Brain microvascular endothelial cell (primary cell): ENCODE measurements at regions not wholly inside any gene's neighbourhood (a gene's known extent, or its start where the extent isn't known, plus 50 kb on each side); places are given as distances from the start of the nearest gene placed in this dataset.

ENCODE experiments used
- DNase-seq: peaks from one replicate; pipeline ENCODE4 v3.0.0-alpha.2; 2020
- H3K27ac ChIP-seq: fragments of 250-450 bp; sonication (Bioruptor Pico); 2 replicates; pipeline ENCODE4 v1.5.1; 2020; ENCODE audit warnings: mild to moderate bottlenecking, moderate library complexity
- H3K27me3 ChIP-seq: fragments of 250-450 bp; sonication (Bioruptor Pico); replicated peaks from 2 replicates; pipeline ENCODE4 v1.5.1; 2020; ENCODE audit warnings: mild to moderate bottlenecking
- H3K36me3 ChIP-seq: fragments of 250-450 bp; sonication (Bioruptor Pico); replicated peaks from 2 replicates; pipeline ENCODE4 v1.5.1; 2020; ENCODE audit warnings: mild to moderate bottlenecking
- H3K4me3 ChIP-seq: 2 replicates; pipeline ENCODE4 v1.5.1; 2011; ENCODE audit warnings: low read depth, mild to moderate bottlenecking, control low read depth, low read length, moderate library complexity
- CTCF ChIP-seq: IDR thresholded peaks from 2 replicates; pipeline ENCODE4 v1.5.1; 2011; ENCODE audit warnings: low read depth, mild to moderate bottlenecking, moderate library complexity, low read length, control low read depth, inconsistent platforms; ENCODE audit errors: missing control alignments
- in situ Hi-C: cut with HindIII; loops from 2 replicates; pipeline ENCODE4 v1.10.0; 2017; ENCODE audit warnings: low sequenced_read_pairs, low pct_ligation_motif_present

GRCh38 chr18:55751476-55751875, 163.5 kb upstream of the TCF4 start:
- no peak for DNase-seq
- Histone ChIP-seq H3K36me3 (no peaks in the 10 kb centered on the region), H3K27me3 (no peaks in the 10 kb centered on the region), H3K4me3 (no peak overlapping the region), H3K27ac (no peak overlapping the region)
- in situ Hi-C loops = no loop called here
- TF ChIP-seq CTCF = no peak

- H3K27me3 ChIP-seq = no peaks in the 10 kb centered on the region
- in situ Hi-C loops = no loop called here
Observed at GRCh38 chr18:55748227-55748738, 160.3 kb upstream of the TCF4 start.

GRCh38 chr18:55744206-55744605, 156.2 kb upstream of the TCF4 start:
- no peak for TF ChIP-seq CTCF
- no peak overlapping the region for H3K27ac ChIP-seq
- no peaks in the 10 kb centered on the region for H3K36me3 ChIP-seq
- no peak for DNase-seq
- H3K4me3 ChIP-seq = no peak overlapping the region
- in situ Hi-C loops = no loop called here
- no peaks in the 10 kb centered on the region for H3K27me3 ChIP-seq

More at GRCh38 chr18:55748227-55748738, 160.3 kb upstream of the TCF4 start:
- H3K4me3 ChIP-seq = no peak overlapping the region
- H3K36me3 ChIP-seq = no peaks in the 10 kb centered on the region
- no peak overlapping the region for H3K27ac ChIP-seq
- no peak for DNase-seq
- TF ChIP-seq CTCF = no peak

- no peak overlapping the region for H3K27ac ChIP-seq
- no peaks in the 10 kb centered on the region for H3K36me3 ChIP-seq
- in situ Hi-C loops = no loop called here
- no peak overlapping the region for H3K4me3 ChIP-seq
- no peak for TF ChIP-seq CTCF
- no peaks in the 10 kb centered on the region for H3K27me3 ChIP-seq
- DNase-seq = no peak
Observed at GRCh38 chr18:55743736-55744135, 155.7 kb upstream of the TCF4 start.

- no peaks in the 10 kb centered on the region for H3K27me3 ChIP-seq
- H3K4me3 ChIP-seq = no peak overlapping the region
- TF ChIP-seq CTCF = no peak
- DNase-seq = no peak
- H3K27ac ChIP-seq = no peak overlapping the region
- H3K36me3 ChIP-seq = no peaks in the 10 kb centered on the region
- in situ Hi-C loops = no loop called here
Observed at GRCh38 chr18:55743133-55743532, 155.1 kb upstream of the TCF4 start.

GRCh38 chr18:55739488-55739887, 151.5 kb upstream of the TCF4 start:
- Histone ChIP-seq H3K4me3 (no peak overlapping the region), H3K27ac (no peak overlapping the region), H3K27me3 (no peaks in the 10 kb centered on the region), H3K36me3 (no peaks in the 10 kb centered on the region)
- no peak for TF ChIP-seq CTCF
- in situ Hi-C loops = no loop called here
- no peak for DNase-seq
